ENCODE measurements at regions not wholly inside any gene's neighbourhood (a gene's known extent, or its start where the extent isn't known, plus 50 kb on each side); places are given as distances from the start of the nearest gene placed in this dataset.
"Not testable (repeated sequence)": the region's sequence is repeated elsewhere in the genome, so short reads cannot be mapped to it uniquely, and the experiment has no call there.

DNA sequence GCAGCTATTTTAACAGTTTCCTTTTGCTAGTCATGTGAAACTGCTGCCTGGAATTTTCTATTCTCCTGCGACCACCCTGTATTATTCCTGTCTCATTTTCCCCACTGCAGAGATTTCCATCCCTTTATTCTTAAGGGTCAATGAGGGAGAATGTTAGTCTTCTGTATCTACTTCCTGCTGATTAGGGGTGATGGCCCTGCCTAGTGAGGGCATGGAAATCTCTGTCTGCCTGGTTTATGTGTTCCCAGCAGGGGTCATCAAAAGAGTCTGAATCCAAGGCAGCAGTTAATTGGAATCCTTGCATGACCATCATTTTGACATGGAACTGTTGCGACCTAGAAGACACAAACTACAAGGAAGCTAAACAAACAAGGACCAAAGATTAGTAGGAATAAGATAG, 325.2 kb downstream of the PLPP3 start:
- Mint-ChIP-seq H3K36me3 (no peaks in the 10 kb centered on the region), H3K4me3 (no peak overlapping the region), H3K27me3 (ENCODE audit: low read depth in 2 of 2) (no peaks in the 10 kb centered on the region), H3K9me3 (no peaks in the 10 kb centered on the region), H3K4me1 (no peaks in the 10 kb centered on the region), H3K27ac (no peak overlapping the region)
- no peaks in the 10 kb centered on the region for H3K9me3 ChIP-seq (ENCODE audit: control insufficient read depth, insufficient read depth, low read length)
- WGBS (ENCODE audit: insufficient coverage), result 78% methylated on average over 2 of the region's 2 CpGs
- TF ChIP-seq, protein P1, sequence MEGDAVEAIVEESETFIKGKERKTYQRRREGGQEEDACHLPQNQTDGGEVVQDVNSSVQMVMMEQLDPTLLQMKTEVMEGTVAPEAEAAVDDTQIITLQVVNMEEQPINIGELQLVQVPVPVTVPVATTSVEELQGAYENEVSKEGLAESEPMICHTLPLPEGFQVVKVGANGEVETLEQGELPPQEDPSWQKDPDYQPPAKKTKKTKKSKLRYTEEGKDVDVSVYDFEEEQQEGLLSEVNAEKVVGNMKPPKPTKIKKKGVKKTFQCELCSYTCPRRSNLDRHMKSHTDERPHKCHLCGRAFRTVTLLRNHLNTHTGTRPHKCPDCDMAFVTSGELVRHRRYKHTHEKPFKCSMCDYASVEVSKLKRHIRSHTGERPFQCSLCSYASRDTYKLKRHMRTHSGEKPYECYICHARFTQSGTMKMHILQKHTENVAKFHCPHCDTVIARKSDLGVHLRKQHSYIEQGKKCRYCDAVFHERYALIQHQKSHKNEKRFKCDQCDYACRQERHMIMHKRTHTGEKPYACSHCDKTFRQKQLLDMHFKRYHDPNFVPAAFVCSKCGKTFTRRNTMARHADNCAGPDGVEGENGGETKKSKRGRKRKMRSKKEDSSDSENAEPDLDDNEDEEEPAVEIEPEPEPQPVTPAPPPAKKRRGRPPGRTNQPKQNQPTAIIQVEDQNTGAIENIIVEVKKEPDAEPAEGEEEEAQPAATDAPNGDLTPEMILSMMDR (IDR thresholded peaks at IDR 0.05), result no peak
- no peaks in the 10 kb centered on the region for H3K4me1 ChIP-seq (ENCODE audit: control insufficient read depth, insufficient read depth, low read length)
- intact Hi-C loops (cut with micrococcal nuclease), result no loop called here
- no peaks in the 10 kb centered on the region for H3K27me3 ChIP-seq (ENCODE audit: control insufficient read depth, insufficient read depth, low read length)
- DNase-seq, result no peak
- no peak for ATAC-seq
- no peak overlapping the region for H3K27ac ChIP-seq (ENCODE audit: low read length)
- no peak overlapping the region for H3K4me3 ChIP-seq (ENCODE audit: low read length)
- H3K36me3 ChIP-seq (ENCODE audit: control insufficient read depth, insufficient read depth, low read length), result no peaks in the 10 kb centered on the region

DNA sequence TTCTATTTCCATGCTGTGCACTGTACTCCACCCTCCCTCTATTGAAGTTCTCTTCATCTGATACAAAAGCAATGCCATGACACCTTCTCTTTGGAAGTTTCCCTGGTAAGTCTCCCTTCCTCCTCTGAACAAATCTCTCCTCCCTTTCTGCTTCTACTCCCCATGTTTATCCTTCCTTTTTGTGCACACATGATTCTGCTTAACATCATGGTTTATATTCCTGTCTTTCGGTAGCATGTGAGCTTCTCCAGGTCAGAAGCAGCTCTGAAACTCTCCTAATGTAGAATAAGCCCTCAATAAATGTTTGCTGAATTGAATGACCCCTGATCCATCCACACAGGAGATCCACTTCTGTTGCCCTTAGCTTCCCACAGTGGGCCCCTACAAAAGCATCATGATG, 328.6 kb downstream of the PLPP3 start:
- no peak overlapping the region for H3K4me3 Mint-ChIP-seq
- ATAC-seq, result no peak
- no peak overlapping the region for H3K4me3 ChIP-seq (ENCODE audit: low read length)
- no peak overlapping the region for H3K27ac Mint-ChIP-seq
- no peaks in the 10 kb centered on the region for H3K27me3 Mint-ChIP-seq (ENCODE audit: low read depth in 2 of 2)
- intact Hi-C loops (cut with micrococcal nuclease), result no loop called here
- no peak overlapping the region for H3K27ac ChIP-seq (ENCODE audit: low read length)
- no peaks in the 10 kb centered on the region for H3K9me3 ChIP-seq (ENCODE audit: control insufficient read depth, insufficient read depth, low read length)
- no peaks in the 10 kb centered on the region for H3K4me1 Mint-ChIP-seq
- no peaks in the 10 kb centered on the region for H3K4me1 ChIP-seq (ENCODE audit: control insufficient read depth, insufficient read depth, low read length)
- H3K36me3 ChIP-seq (ENCODE audit: control insufficient read depth, insufficient read depth, low read length), result no peaks in the 10 kb centered on the region
- no peaks in the 10 kb centered on the region for H3K36me3 Mint-ChIP-seq
- no peaks in the 10 kb centered on the region for H3K27me3 ChIP-seq (ENCODE audit: control insufficient read depth, insufficient read depth, low read length)
- 95% methylated on average over 1 of the region's 1 CpG for WGBS (ENCODE audit: insufficient coverage)
- TF ChIP-seq, protein P1 (IDR thresholded peaks at IDR 0.05), result no peak
- DNase-seq, result no peak
- H3K9me3 Mint-ChIP-seq, result no peaks in the 10 kb centered on the region

DNA sequence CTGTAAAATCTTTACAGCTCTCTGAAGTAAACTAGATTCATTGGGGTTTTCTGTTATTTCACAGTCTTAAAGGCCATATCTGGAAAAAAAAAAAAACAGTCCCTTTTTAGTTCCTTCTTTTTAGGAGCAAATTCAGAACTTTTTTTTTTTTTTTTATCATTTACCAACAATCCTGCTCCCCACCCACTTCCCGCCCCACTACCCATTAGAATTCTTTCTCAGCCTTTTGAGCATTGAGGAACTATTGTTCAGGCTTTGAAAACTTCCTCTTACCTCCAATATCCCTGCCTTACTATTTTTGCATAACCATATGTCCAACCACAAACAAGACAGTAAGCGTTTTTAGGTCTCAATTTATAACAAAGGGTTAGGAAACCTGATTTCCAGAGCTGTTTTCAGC, 330.1 kb downstream of the PLPP3 start:
- no peaks in the 10 kb centered on the region for H3K4me1 ChIP-seq (ENCODE audit: control insufficient read depth, insufficient read depth, low read length)
- no peak overlapping the region for H3K4me3 Mint-ChIP-seq
- H3K9me3 ChIP-seq (ENCODE audit: control insufficient read depth, insufficient read depth, low read length), result no peaks in the 10 kb centered on the region
- no peak overlapping the region for H3K27ac ChIP-seq (ENCODE audit: low read length)
- 6% methylated on average over 2 of the region's 2 CpGs for WGBS (ENCODE audit: insufficient coverage)
- H3K36me3 ChIP-seq (ENCODE audit: control insufficient read depth, insufficient read depth, low read length), result no peaks in the 10 kb centered on the region
- H3K27me3 Mint-ChIP-seq (ENCODE audit: low read depth in 2 of 2), result no peaks in the 10 kb centered on the region
- no peaks in the 10 kb centered on the region for H3K36me3 Mint-ChIP-seq
- no peaks in the 10 kb centered on the region for H3K4me1 Mint-ChIP-seq
- DNase-seq, result no peak
- no peaks in the 10 kb centered on the region for H3K27me3 ChIP-seq (ENCODE audit: control insufficient read depth, insufficient read depth, low read length)
- no peaks in the 10 kb centered on the region for H3K9me3 Mint-ChIP-seq
- intact Hi-C loops (cut with micrococcal nuclease), result no loop called here
- no peak overlapping the region for H3K27ac Mint-ChIP-seq
- no peak overlapping the region for H3K4me3 ChIP-seq (ENCODE audit: low read length)
- TF ChIP-seq, protein P1 (IDR thresholded peaks at IDR 0.05), result no peak
- no peak for ATAC-seq

DNA sequence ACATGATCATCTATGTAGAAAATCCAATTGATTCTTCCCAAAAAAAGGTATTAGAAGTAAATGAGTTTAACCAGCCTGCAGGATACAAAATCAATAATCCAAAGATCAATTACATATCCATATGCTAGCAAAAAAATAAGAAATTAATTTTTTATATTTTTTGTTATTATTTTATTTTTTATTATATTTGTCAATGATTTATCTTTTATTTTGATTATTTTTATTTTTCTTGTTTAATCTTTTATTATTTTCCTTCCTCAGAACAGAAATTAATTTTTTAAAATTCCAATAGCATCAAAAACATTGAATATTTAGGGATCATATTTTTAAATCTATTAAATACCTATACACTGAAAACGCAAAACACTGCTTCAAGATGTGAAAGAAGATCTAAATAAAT, 331.2 kb downstream of the PLPP3 start:
- intact Hi-C loops (cut with micrococcal nuclease), result no loop called here
- Histone ChIP-seq H3K27ac (ENCODE audit: low read length) (no peak overlapping the region), H3K36me3 (ENCODE audit: control insufficient read depth, insufficient read depth, low read length) (no peaks in the 10 kb centered on the region), H3K27me3 (ENCODE audit: control insufficient read depth, insufficient read depth, low read length) (no peaks in the 10 kb centered on the region), H3K9me3 (ENCODE audit: control insufficient read depth, insufficient read depth, low read length) (no peaks in the 10 kb centered on the region), H3K4me1 (ENCODE audit: control insufficient read depth, insufficient read depth, low read length) (no peaks in the 10 kb centered on the region), H3K4me3 (ENCODE audit: low read length) (no peak overlapping the region)
- DNase-seq (no peak), ATAC-seq (no peak)
- H3K27ac Mint-ChIP-seq, result no peak overlapping the region
- WGBS (ENCODE audit: insufficient coverage), result no CpG with 5 or more reads among the region's 1 CpG
- H3K4me3 Mint-ChIP-seq, result no peak overlapping the region
- no peaks in the 10 kb centered on the region for H3K36me3 Mint-ChIP-seq
- H3K4me1 Mint-ChIP-seq, result no peaks in the 10 kb centered on the region
- H3K9me3 Mint-ChIP-seq, result no peaks in the 10 kb centered on the region
- TF ChIP-seq, protein P1 (IDR thresholded peaks at IDR 0.05), result no peak
- no peaks in the 10 kb centered on the region for H3K27me3 Mint-ChIP-seq (ENCODE audit: low read depth in 2 of 2)

DNA sequence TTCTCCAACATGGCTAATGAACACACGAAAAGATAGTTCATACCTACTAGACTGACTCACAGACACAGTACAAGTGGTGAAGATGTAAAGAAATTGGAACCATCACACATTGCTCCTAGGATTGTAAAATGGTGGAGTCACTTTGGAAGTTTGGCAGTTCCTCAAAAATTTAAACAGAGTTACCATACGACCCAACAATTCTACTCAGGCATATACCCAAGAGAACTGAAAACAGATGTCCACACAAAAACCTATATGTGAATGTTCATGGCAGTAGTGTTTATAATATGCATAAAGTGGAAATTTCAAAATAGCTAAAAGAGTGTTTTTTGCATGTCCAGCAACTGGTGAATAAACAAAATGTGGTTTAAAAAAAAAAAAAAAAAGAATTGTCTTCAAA, 332.6 kb downstream of the PLPP3 start:
- H3K9me3 Mint-ChIP-seq; H3K4me1 Mint-ChIP-seq; H3K27ac ChIP-seq (ENCODE audit: low read length); H3K4me1 ChIP-seq (ENCODE audit: control insufficient read depth, insufficient read depth, low read length); intact Hi-C loops (cut with micrococcal nuclease); H3K4me3 ChIP-seq (ENCODE audit: low read length); DNase-seq; H3K36me3 ChIP-seq (ENCODE audit: control insufficient read depth, insufficient read depth, low read length); H3K9me3 ChIP-seq (ENCODE audit: control insufficient read depth, insufficient read depth, low read length); H3K4me3 Mint-ChIP-seq; H3K27ac Mint-ChIP-seq; H3K27me3 ChIP-seq (ENCODE audit: control insufficient read depth, insufficient read depth, low read length); H3K27me3 Mint-ChIP-seq (ENCODE audit: low read depth in 2 of 2); ATAC-seq; H3K36me3 Mint-ChIP-seq: not testable (repeated sequence)
- no CpG with 5 or more reads among the region's 2 CpGs for WGBS (ENCODE audit: insufficient coverage)
